Mesenchymal stem cell (in vitro differentiated cells and primary cell): ENCODE measurements at regions not wholly inside any gene's neighbourhood (a gene's known extent, or its start where the extent isn't known, plus 50 kb on each side); places are given as distances from the start of the nearest gene placed in this dataset.
A peak's percentile ranks its signal among the peaks of the same experiment; 100 is the strongest.

ENCODE experiments used
- DNase-seq: peaks from one replicate; pipeline ENCODE4 v3.0.0-alpha.2; 2013
- H2AFZ ChIP-seq: one replicate; pipeline ENCODE4 v1.6.1; 2013; ENCODE audit warnings: low read depth, mild to moderate bottlenecking, control low read depth, inconsistent platforms, low read length, moderate library complexity
- H2AK5ac ChIP-seq: 2 replicates; pipeline ENCODE4 v1.6.1; 2013; ENCODE audit warnings: low read length, moderate library complexity, mild to moderate bottlenecking, inconsistent platforms; ENCODE audit not compliant: severe bottlenecking
- H2BK120ac ChIP-seq: one replicate; pipeline ENCODE4 v1.6.1; 2013; ENCODE audit warnings: low read depth, mild to moderate bottlenecking, inconsistent platforms, low read length, moderate library complexity
- H2BK12ac ChIP-seq, 2 experiments: one replicate each; pipeline ENCODE4 v1.6.1; 2013; ENCODE audit warnings: inconsistent platforms in 2 of 2, low read length in 2 of 2, mild to moderate bottlenecking in 2 of 2, moderate library complexity in 2 of 2, control low read depth in 1 of 2
- H2BK15ac ChIP-seq: one replicate; pipeline ENCODE4 v1.6.1; 2013; ENCODE audit warnings: mild to moderate bottlenecking, low read depth, inconsistent platforms; ENCODE audit not compliant: poor library complexity, severe bottlenecking
- H2BK5ac ChIP-seq: 2 replicates; pipeline ENCODE4 v1.6.1; 2013; ENCODE audit warnings: low read depth, mild to moderate bottlenecking, low read length, control low read depth, inconsistent platforms; ENCODE audit not compliant: poor library complexity, severe bottlenecking
- H3K14ac ChIP-seq, 2 experiments: one replicate each; pipeline ENCODE4 v1.6.1; 2013; ENCODE audit warnings: inconsistent platforms in 2 of 2, low read length in 2 of 2, control low read depth in 1 of 2, mild to moderate bottlenecking in 1 of 2, moderate library complexity in 1 of 2
- H3K18ac ChIP-seq, 2 experiments: one replicate each; pipeline ENCODE4 v1.6.1; 2013; ENCODE audit warnings: inconsistent platforms in 2 of 2, low read length in 2 of 2, control low read depth in 1 of 2, low read depth in 1 of 2, mild to moderate bottlenecking in 1 of 2
- H3K23ac ChIP-seq, 2 experiments: one replicate each; pipeline ENCODE4 v1.6.1; 2013; ENCODE audit warnings: inconsistent platforms in 2 of 2, low read length in 2 of 2, mild to moderate bottlenecking in 2 of 2, moderate library complexity in 2 of 2, control low read depth in 1 of 2
- H3K27ac ChIP-seq: 2 replicates; pipeline ENCODE4 v1.5.1; 2013; ENCODE audit warnings: mild to moderate bottlenecking, moderate library complexity, low read length, control low read depth, inconsistent platforms; ENCODE audit not compliant: poor library complexity, severe bottlenecking
- H3K27me3 ChIP-seq, 2 experiments: 2 replicates each; pipeline versions ENCODE4 v1.6.1 to v1.7.0; 2013; ENCODE audit warnings: low read length in 2 of 2, mild to moderate bottlenecking in 2 of 2, moderate library complexity in 2 of 2, control low read depth in 1 of 2, inconsistent platforms in 1 of 2; ENCODE audit not compliant: control insufficient read depth in 1 of 2, insufficient read depth in 1 of 2
- H3K36me3 ChIP-seq, 2 experiments: 2 replicates each; pipeline versions ENCODE4 v1.6.1 to v1.7.0; 2013; ENCODE audit warnings: low read length in 2 of 2, control low read depth in 1 of 2, inconsistent platforms in 1 of 2, low read depth in 1 of 2, mild to moderate bottlenecking in 1 of 2; ENCODE audit not compliant: insufficient read depth in 2 of 2, control insufficient read depth in 1 of 2
- H3K4ac ChIP-seq, 2 experiments: one replicate each; pipeline ENCODE4 v1.6.1; 2013; ENCODE audit warnings: inconsistent platforms in 2 of 2, low read length in 2 of 2, mild to moderate bottlenecking in 2 of 2, moderate library complexity in 2 of 2, control low read depth in 1 of 2, low read depth in 1 of 2
- H3K4me1 ChIP-seq: 2 replicates; pipeline ENCODE4 v1.6.1; 2013; ENCODE audit warnings: low read depth, low read length, control low read depth; ENCODE audit not compliant: control insufficient read depth, insufficient read depth
- H3K4me2 ChIP-seq: 2 replicates; pipeline ENCODE4 v1.6.1; 2013; ENCODE audit warnings: low read length, mild to moderate bottlenecking, inconsistent platforms; ENCODE audit not compliant: poor library complexity, severe bottlenecking
- H3K4me3 ChIP-seq, 2 experiments: 2 replicates each; pipeline versions ENCODE4 v1.5.1 to v1.7.0; 2013; ENCODE audit warnings: low read length in 2 of 2, mild to moderate bottlenecking in 2 of 2, control low read depth in 1 of 2, low read depth in 1 of 2; ENCODE audit not compliant: insufficient read depth in 1 of 2
- H3K79me1 ChIP-seq: replicated peaks from 2 replicates; pipeline ENCODE4 v1.6.1; 2013; ENCODE audit warnings: mild to moderate bottlenecking, control low read depth, low read length, inconsistent platforms; ENCODE audit not compliant: poor library complexity, severe bottlenecking
- H3K9ac ChIP-seq: 2 replicates; pipeline ENCODE4 v1.7.0; 2013; ENCODE audit warnings: mild to moderate bottlenecking, low read length, moderate library complexity
- H3K9me3 ChIP-seq: 2 replicates; pipeline ENCODE4 v1.7.0; 2013; ENCODE audit warnings: mild to moderate bottlenecking, low read length; ENCODE audit not compliant: control insufficient read depth
- H4K8ac ChIP-seq: one replicate; pipeline ENCODE4 v1.6.1; 2013; ENCODE audit warnings: inconsistent platforms, mild to moderate bottlenecking, low read length, moderate library complexity
- H4K91ac ChIP-seq: one replicate; pipeline ENCODE4 v1.6.1; 2013; ENCODE audit warnings: mild to moderate bottlenecking, low read length, inconsistent platforms
- WGBS: methylation state at CpG from one replicate; pipeline ENCODE4 v1.1.7; 2013; ENCODE audit warnings: mixed read lengths; 5-methylcytosine and 5-hydroxymethylcytosine counted together

GRCh38 chr2:16554060-16554583, 111.5 kb downstream of the CYRIA start:
- DNase-seq: no peak
- H2AFZ ChIP-seq: no peak overlapping the region
- no peak overlapping the region for H3K9ac ChIP-seq
- no peak overlapping the region for H4K91ac ChIP-seq
- H2AK5ac ChIP-seq: no peak overlapping the region
- H3K36me3 ChIP-seq: peaks cover 33 to 50% of the 10 kb centered on the region in 2 experiments
- no peaks in the 10 kb centered on the region for H3K27me3 ChIP-seq
- no peak overlapping the region for H2BK5ac ChIP-seq
- H3K4me3 ChIP-seq: no peak overlapping the region
- H3K23ac ChIP-seq: no peak overlapping the region
- H3K27ac ChIP-seq: no peak overlapping the region
- H3K14ac ChIP-seq: no peak overlapping the region
- H4K8ac ChIP-seq: no peak overlapping the region
- H3K9me3 ChIP-seq: no peaks in the 10 kb centered on the region
- no peak overlapping the region for H2BK15ac ChIP-seq
- H3K18ac ChIP-seq: no peak overlapping the region
- H3K4me2 ChIP-seq: no peak overlapping the region
- no peaks in the 10 kb centered on the region for H3K4me1 ChIP-seq
- H3K79me1 ChIP-seq: peaks cover 8% of the 10 kb centered on the region
- no peak overlapping the region for H3K4ac ChIP-seq
- H2BK120ac ChIP-seq: no peak overlapping the region
- H2BK12ac ChIP-seq: no peak overlapping the region

DNA sequence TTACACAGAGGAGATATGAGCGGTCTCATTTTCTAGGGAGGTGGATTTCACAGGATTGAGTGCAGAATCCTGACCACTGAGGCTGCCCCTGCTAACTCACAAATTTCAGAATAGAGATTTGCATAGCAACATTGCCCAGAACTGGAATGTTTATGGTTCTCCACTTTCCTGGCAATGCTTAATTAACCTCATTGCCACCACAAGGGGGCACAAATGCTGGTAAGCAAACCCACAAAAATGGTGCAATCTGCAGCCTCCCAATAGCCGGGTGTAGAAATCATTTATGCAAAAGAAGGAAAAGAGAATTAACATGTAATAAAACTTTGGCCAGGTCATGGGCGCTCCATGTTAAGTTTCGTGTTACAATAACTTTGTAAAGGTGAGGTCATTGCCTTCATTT, 112.4 kb downstream of the CYRIA start:
- no peaks in the 10 kb centered on the region for H3K9me3 ChIP-seq
- no peaks in the 10 kb centered on the region for H3K4me1 ChIP-seq
- H2BK12ac ChIP-seq: no peak overlapping the region
- no peak overlapping the region for H2AFZ ChIP-seq
- H3K23ac ChIP-seq: no peak overlapping the region
- no peak overlapping the region for H3K4me3 ChIP-seq
- H3K18ac ChIP-seq: no peak overlapping the region
- H2BK120ac ChIP-seq: no peak overlapping the region
- no peak overlapping the region for H3K4ac ChIP-seq
- no peak overlapping the region for H3K14ac ChIP-seq
- H3K79me1 ChIP-seq: peaks cover 8% of the 10 kb centered on the region
- WGBS: 76% methylated on average over 4 of the region's 4 CpGs
- H4K91ac ChIP-seq: no peak overlapping the region
- peak; percentile 60 for DNase-seq
- no peak overlapping the region for H3K9ac ChIP-seq
- no peak overlapping the region for H4K8ac ChIP-seq
- H3K36me3 ChIP-seq: peaks cover 25 to 41% of the 10 kb centered on the region in 2 experiments
- no peak overlapping the region for H2AK5ac ChIP-seq
- no peak overlapping the region for H2BK5ac ChIP-seq
- H3K27me3 ChIP-seq: no peaks in the 10 kb centered on the region
- H3K27ac ChIP-seq: no peak overlapping the region
- no peak overlapping the region for H2BK15ac ChIP-seq
- no peak overlapping the region for H3K4me2 ChIP-seq

GRCh38 chr2:16552202-16552601, 113.4 kb downstream of the CYRIA start:
- Histone ChIP-seq H3K36me3 (peaks cover 23 to 36% of the 10 kb centered on the region in 2 experiments), H3K27ac (no peak overlapping the region), H2BK12ac (no peak overlapping the region), H3K9me3 (no peaks in the 10 kb centered on the region), H2BK120ac (no peak overlapping the region), H3K4ac (no peak overlapping the region), H3K4me3 (no peak overlapping the region), H3K4me2 (no peak overlapping the region), H3K23ac (no peak overlapping the region), H3K27me3 (no peaks in the 10 kb centered on the region), H3K4me1 (no peaks in the 10 kb centered on the region), H2AFZ (no peak overlapping the region), H3K9ac (no peak overlapping the region), H2BK5ac (no peak overlapping the region), H4K8ac (no peak overlapping the region), H3K14ac (no peak overlapping the region), H3K18ac (no peak overlapping the region), H2BK15ac (no peak overlapping the region), H3K79me1 (peaks cover 8% of the 10 kb centered on the region), H2AK5ac (no peak overlapping the region), H4K91ac (no peak overlapping the region)
- DNase-seq: no peak
- WGBS: 70% methylated on average over 3 of the region's 4 CpGs

- DNase-seq: no peak
- H3K23ac ChIP-seq: no peak overlapping the region
- no peak overlapping the region for H2BK15ac ChIP-seq
- H4K91ac ChIP-seq: no peak overlapping the region
- H2AFZ ChIP-seq: no peak overlapping the region
- H2BK5ac ChIP-seq: no peak overlapping the region
- no peak overlapping the region for H3K4me3 ChIP-seq
- H4K8ac ChIP-seq: no peak overlapping the region
- H3K79me1 ChIP-seq: peaks cover 4% of the 10 kb centered on the region
- no peak overlapping the region for H3K4me2 ChIP-seq
- H2BK12ac ChIP-seq: no peak overlapping the region
- no peak overlapping the region for H2AK5ac ChIP-seq
- no peak overlapping the region for H3K4ac ChIP-seq
- WGBS: 76% methylated on average over 2 of the region's 2 CpGs
- peaks cover 5 to 18% of the 10 kb centered on the region in 2 experiments for H3K36me3 ChIP-seq
- no peak overlapping the region for H3K9ac ChIP-seq
- no peak overlapping the region for H2BK120ac ChIP-seq
- H3K27me3 ChIP-seq: no peaks in the 10 kb centered on the region
- no peaks in the 10 kb centered on the region for H3K9me3 ChIP-seq
- H3K27ac ChIP-seq: no peak overlapping the region
- no peak overlapping the region for H3K14ac ChIP-seq
- no peaks in the 10 kb centered on the region for H3K4me1 ChIP-seq
- H3K18ac ChIP-seq: no peak overlapping the region
Observed at GRCh38 chr2:16548036-16548435, 117.6 kb downstream of the CYRIA start.
